ENCODE measurements at regions not wholly inside any gene's neighbourhood (a gene's known extent, or its start where the extent isn't known, plus 50 kb on each side); places are given as distances from the start of the nearest gene placed in this dataset.

DNA sequence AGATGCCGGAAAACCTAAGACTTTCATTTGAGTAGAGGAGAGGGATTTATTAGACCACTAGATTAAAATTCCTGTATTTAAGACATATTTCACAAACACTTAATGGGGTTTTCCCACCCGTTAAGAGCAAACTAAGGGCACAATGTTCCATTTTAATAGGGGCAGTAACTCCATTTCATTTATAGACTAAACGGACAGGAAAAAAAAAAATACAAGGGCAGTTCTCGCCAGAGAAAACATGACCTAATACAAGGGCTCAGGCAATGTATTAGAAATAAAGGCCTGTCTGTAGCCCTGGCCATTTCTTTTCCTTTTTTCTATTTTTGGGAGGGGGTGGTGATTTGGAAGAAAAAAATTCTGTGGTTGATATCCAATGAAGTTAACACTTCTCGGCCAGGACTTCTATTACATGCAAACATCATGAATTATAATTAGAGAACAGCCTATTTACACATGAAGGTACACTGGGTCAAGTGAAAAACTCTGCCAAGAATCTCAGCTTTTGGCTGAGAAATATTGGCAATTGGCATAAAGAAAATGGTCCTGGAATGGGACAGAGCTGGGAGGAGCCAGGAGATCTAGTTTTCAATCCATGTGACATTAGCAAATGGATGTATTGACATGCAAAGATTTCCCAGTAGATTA lies 641.1 kb upstream of the TBX3 start:
- TF ChIP-seq, protein P1, sequence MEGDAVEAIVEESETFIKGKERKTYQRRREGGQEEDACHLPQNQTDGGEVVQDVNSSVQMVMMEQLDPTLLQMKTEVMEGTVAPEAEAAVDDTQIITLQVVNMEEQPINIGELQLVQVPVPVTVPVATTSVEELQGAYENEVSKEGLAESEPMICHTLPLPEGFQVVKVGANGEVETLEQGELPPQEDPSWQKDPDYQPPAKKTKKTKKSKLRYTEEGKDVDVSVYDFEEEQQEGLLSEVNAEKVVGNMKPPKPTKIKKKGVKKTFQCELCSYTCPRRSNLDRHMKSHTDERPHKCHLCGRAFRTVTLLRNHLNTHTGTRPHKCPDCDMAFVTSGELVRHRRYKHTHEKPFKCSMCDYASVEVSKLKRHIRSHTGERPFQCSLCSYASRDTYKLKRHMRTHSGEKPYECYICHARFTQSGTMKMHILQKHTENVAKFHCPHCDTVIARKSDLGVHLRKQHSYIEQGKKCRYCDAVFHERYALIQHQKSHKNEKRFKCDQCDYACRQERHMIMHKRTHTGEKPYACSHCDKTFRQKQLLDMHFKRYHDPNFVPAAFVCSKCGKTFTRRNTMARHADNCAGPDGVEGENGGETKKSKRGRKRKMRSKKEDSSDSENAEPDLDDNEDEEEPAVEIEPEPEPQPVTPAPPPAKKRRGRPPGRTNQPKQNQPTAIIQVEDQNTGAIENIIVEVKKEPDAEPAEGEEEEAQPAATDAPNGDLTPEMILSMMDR (IDR thresholded peaks at IDR 0.05; ENCODE audit: low read depth, low read length, missing input control), result no peak
- TF ChIP-seq GABPA (IDR thresholded peaks at IDR 0.05 in 1 of 2, conservative IDR thresholded peaks at IDR 0.05 in 1 of 2), result no peak
- TF ChIP-seq, protein P2, sequence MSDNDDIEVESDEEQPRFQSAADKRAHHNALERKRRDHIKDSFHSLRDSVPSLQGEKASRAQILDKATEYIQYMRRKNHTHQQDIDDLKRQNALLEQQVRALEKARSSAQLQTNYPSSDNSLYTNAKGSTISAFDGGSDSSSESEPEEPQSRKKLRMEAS (IDR thresholded peaks at IDR 0.05), result no peak
- no peak for TF ChIP-seq RXRA (IDR thresholded peaks at IDR 0.05)
- no peak for TF ChIP-seq RAD21 (IDR thresholded peaks at IDR 0.05)
- TF ChIP-seq, protein P3, sequence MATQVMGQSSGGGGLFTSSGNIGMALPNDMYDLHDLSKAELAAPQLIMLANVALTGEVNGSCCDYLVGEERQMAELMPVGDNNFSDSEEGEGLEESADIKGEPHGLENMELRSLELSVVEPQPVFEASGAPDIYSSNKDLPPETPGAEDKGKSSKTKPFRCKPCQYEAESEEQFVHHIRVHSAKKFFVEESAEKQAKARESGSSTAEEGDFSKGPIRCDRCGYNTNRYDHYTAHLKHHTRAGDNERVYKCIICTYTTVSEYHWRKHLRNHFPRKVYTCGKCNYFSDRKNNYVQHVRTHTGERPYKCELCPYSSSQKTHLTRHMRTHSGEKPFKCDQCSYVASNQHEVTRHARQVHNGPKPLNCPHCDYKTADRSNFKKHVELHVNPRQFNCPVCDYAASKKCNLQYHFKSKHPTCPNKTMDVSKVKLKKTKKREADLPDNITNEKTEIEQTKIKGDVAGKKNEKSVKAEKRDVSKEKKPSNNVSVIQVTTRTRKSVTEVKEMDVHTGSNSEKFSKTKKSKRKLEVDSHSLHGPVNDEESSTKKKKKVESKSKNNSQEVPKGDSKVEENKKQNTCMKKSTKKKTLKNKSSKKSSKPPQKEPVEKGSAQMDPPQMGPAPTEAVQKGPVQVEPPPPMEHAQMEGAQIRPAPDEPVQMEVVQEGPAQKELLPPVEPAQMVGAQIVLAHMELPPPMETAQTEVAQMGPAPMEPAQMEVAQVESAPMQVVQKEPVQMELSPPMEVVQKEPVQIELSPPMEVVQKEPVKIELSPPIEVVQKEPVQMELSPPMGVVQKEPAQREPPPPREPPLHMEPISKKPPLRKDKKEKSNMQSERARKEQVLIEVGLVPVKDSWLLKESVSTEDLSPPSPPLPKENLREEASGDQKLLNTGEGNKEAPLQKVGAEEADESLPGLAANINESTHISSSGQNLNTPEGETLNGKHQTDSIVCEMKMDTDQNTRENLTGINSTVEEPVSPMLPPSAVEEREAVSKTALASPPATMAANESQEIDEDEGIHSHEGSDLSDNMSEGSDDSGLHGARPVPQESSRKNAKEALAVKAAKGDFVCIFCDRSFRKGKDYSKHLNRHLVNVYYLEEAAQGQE (IDR thresholded peaks at IDR 0.05), result no peak
- TF ChIP-seq JUND (IDR thresholded peaks at IDR 0.05), result no peak
- no peak for TF ChIP-seq SP1 (IDR thresholded peaks at IDR 0.05)
- no peak for TF ChIP-seq TAF1 (conservative IDR thresholded peaks at IDR 0.05)
- no peak for TF ChIP-seq EGR1 (IDR thresholded peaks at IDR 0.05; ENCODE audit: low read depth in 2 of 2)
- no peak for TF ChIP-seq YY1 (IDR thresholded peaks at IDR 0.05)
- TF ChIP-seq NR2F2 (IDR thresholded peaks at IDR 0.05), result peak; percentile 23

All from liver (tissue), 3 donors.